ENCODE measurements at regions not wholly inside any gene's neighbourhood (a gene's known extent, or its start where the extent isn't known, plus 50 kb on each side); places are given as distances from the start of the nearest gene placed in this dataset.

DNA sequence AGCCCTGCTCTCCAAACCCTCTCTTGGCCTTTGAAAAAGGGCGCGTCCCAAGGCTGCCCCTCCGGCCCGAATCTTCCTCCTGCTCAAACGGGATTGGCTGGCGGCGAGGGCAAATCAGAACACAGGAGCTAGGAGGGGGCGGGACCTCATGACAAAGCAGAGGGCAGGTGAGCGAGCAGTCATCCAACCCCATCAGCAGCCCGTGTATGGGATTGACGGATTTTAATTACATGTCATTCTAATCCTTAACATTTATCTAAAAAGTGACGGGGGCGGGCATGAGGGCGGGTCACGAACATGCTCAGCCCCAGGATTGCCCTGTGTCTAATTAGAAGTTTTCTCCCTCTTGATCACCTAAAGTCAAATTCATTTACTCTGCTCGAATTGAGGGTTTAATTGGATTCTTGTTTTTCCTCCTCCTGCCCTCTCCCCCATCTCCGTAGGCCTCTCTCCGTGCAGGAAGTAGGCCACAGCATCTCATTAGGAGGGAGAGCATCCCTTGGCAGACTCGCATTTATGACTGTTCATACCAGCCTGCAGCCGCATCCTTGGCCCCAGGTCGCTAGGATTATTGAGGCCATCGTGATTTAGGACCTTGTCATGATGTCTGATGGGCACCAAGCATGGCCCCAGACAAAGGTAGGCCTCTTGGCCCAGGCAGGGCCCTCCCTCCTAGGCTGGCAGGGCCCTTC lies 147.1 kb downstream of the CHST1 start:
- no peak for DNase-seq (ENCODE audit: low spot score)

DNA sequence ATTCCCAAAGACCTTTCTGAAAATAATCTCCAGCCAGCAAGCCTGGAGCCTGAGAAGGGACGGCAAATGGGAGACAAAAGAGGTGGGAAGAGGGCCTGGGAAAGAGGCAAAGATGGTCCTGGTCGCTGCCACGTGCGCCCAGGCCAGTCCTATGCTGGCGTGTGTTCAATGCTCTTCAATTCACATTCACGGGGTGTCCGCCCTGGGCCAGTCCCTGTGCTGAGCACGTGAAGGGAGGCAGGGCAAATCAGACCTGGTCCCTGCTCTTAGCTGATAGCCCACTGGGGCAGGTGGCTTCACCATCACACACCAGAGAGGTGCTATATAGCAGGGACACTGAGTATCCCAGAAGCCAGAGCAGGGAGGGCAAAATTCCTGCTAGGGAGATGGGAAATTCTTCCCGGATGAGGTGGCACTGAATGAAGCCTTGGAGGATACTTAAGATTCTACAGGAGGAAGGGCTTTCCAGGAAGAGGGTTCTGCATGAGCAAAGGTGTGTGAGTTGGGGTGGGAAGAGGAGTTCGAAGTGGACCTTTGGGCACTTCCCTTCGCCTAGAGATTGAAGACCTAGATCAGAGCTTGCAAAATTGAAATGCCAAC lies 148.2 kb downstream of the CHST1 start:
- peak; percentile 69 for DNase-seq (ENCODE audit: low spot score)

DNA sequence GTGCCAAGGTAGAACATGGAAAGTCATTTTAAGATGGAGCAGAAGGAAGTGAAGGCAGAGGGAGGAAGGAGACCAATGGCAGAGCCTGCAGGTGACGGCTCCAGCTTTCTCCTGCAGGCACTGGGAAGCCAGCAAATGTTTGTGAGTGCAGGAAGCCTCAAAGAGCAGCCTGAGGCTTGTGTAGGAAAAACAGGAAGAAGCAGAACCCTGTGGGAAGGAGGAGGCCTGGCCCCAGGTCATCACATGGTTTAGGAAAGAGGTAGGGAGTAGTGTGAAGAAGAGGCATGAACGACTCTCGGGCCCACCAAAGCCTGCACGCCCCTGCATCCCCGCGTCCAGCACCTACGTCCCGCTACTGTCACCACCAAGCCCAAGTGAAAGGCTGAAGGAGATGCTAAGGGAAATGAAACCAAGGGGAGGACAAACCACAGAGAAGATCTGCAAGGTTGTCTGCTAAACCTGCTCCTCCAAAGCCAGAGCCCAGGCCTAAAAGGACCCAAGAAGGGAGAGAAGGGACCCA lies 151.5 kb downstream of the CHST1 start:
- no peak for DNase-seq (ENCODE audit: low spot score)

DNA sequence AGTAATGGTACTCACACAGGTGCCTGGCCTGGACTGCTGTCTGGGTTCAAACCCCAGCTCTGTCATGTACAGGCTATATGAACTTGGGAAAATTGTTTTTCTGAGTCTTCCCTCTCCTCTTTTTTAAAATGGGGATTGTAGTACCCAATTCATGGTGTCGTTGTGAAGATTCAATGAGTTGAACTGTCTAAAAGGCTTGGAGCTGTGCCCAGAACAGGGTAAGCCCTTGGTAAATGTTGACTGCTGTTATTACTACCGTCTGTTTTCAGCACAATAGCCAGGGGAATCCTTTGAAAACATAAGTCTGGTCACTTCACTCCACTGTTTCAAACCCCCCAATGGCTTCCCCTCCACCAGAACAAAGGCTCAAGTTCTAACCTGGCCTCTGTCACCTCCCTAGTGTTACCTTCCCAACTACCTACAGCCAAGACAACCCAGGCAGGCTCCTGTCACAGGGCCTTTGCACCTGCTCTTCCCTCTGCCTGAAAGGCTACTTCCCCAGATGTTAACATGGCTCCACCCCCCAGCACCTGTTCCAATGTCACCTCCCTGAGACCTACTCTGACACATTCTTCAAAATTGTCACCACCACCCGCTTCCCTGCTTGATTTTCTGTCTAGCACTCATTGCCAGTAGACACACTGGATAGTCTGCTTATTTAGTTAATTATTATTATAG lies 152.8 kb downstream of the CHST1 start:
- peak; percentile 23 for DNase-seq (ENCODE audit: low spot score)

DNA sequence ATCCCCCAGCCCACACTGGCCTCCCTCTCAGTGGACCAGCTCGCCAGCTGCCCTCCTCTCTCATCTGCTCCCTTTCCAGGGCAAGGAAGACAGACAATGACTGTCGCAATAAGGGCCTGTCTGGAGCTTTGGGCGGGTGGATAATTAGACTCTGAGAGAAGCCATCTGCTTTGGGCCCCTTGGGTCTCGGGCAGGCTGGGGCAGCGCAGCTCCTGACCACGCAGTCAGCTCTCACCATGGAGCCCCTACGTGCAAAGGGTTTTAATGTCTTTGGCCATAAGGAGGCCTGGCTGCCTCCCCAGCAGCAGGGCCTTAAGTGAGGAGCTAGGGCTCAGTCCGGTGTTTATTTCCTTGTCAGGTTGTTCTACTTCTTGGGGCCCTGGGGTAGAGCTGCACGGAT lies 153.9 kb downstream of the CHST1 start:
- DNase-seq (ENCODE audit: low spot score), result no peak

DNA sequence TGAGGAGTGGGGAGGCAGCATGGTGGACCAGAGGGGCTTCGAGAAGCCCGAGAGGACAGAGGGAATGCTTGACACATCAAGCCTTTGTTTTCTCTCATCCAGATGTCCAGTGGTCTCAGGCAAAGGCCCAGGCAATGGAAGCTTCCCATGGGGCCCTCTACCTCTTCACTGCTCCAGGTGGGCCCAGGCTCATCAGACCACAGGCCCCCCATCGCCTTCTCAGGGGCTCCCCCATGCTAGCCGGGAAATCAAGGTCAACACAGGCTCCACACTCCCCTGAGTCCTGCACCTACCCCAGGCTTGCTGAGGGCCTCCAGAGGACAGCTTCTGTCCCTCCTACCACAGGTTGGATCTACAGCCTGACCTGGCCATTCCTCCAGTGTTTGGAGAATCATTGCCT lies 157.5 kb downstream of the CHST1 start:
- no peak for DNase-seq (ENCODE audit: low spot score)

DNA sequence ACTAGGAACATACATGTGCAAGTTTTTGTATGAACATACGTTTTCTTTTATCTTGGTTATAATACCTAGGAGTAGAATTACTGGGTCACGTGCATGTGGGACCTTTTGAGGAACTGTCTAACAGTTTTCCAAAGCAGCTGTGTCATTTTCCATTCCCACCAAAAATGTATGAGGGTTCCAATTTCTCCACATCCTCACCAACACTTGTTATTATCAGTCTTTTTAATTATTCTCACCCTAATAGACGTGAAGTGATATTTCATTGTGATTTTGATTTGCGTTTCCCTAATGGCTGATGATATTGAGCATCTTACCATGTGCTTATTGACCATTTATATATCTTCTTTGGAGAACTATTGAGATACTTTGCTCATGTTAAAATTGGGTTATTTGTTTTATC lies 162.1 kb downstream of the CHST1 start:
- DNase-seq (ENCODE audit: low spot score), result no peak

DNA sequence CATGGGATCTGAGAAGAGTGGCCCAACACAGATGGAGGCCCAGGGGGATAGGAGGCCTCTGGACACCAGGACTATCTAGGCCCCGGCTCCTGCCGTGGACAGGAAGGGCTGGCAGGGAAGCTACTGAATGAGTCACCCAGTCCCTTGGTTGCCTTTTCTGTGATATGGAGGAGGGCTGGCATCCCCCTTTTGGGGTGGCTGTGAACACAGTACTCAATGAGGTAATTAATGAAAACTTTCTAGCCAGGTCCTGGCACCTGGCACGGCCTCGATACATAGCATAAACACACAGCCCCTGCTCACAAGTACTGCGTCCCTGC lies 163.2 kb downstream of the CHST1 start:
- DNase-seq (ENCODE audit: low spot score), result no peak

DNA sequence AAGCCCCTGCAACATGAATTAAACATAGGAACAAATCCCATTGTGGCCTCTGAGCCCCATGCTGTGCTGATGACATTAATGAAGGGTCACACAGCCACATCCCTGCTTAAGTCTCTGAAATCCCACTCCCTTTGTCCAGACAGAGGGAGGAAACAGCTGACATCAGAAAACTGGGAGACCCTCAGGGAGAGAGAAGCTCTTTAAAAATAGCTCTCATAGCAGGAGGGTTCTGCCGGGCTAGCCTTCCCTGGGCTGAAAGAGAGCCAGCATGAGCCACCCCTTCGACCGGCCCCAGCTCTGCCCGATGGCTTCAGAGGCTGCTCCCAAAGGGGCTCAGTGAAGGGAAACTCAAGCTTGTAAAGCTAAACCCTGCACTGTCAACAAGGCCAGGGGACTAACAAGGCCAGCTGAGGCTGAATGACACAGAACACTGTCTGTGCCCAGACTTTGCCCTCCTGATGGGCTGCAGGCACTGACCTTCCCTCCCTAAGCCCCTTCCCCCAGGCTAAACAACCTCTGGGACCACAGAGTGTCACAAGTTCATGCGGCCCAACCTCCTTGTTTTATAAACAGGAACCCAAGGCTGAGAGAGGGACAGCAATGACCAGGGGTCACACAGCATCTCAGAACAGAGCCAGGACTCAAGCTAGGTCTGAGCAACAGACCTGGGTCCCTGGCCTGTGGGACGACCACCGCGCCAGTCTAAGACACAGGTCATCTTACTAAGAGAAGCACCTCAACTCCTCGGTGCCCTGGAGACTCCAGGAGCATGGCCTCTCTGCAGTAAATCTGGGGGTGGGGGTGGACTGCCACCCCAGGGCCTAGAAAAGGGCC lies 163.8 kb downstream of the CHST1 start:
- no peak for DNase-seq (ENCODE audit: low spot score)

DNA sequence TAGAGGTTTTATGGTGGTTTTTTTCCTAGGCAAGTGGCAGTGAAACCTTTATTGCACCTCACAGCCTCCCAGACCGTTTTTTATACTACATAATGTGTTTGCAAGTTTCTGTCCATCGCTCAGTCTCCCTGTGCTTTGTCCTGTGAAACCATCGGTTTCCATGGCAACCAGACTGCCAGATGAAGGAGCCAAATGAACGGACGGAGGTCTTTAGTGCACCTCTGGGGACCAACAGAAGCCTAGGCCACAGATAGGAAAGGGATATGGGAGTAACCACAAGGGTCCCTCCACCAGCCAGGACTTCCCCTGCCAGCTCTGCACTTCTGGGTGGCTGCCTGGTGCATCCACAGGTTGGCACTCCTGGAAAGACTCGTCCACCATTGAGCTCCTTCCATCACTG lies 165.0 kb downstream of the CHST1 start:
- DNase-seq (ENCODE audit: low spot score), result no peak

DNA sequence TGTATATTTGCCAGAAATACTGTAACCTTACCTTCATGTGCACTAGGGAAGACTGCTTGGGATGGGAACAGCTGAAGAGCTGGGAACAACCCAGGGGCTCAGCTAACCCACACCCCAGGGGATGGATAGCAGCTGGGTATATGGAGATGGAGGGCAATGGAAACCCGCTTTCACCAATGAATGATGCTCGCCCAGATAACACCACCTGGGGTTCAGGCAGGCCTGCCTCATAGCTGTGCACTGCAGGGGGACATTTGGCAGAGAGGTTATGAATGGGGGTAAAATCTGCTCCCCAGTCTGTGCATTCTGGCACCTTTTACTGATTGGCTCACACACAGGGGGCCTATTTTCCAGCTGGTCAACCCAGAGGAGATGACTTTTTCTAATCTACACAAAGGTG lies 170.7 kb downstream of the CHST1 start:
- DNase-seq (ENCODE audit: low spot score), result no peak

DNA sequence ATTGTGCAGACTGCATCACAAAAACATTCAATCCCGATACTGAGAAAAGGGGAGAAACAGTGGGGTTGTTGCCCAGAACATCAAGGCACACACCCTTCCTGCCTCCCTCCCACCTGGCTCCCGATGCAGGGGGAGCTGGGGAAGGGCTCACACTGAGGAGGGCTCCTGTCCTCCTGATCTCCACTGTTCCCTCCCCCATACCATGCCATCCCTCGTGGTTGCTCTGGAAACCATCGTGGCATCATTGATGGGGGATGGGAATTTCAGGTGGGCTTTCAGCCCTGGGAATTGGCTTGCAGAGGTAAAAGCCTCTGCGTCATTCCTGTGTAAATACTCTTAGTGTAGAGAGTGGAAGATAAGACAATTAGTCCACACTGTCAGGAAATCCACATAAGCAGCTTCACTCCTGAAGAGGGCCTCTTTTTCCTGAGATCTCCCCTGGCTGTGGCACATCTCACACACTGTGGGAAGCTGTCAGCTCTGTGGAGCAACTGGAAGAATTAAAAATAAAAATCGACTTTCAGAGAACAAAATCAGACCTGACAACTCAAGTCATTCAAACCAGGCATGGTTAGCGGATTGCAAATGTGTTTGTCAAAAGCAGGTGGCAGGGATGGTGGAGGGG lies 176.0 kb downstream of the CHST1 start:
- DNase-seq (ENCODE audit: low spot score), result no peak

DNA sequence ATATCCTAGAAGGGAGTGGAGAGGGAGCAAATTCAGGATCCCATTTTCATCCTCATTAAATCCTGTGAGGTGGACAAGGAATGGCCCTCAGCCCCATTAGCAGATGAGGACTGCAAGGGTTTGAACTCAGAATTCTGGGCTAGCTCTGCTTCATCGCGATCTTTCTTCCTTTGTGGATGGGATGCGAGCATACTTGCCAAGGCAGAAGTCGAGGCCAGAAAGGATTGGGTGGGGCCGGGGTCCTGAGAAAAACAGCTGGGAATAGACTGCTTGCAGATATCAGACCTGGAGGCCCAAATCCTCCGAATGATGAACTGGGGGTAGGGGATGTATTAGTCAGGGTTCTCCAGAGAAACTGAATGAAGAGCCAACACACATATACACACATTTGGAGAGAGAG lies 179.0 kb downstream of the CHST1 start:
- no peak for DNase-seq (ENCODE audit: low spot score)

DNA sequence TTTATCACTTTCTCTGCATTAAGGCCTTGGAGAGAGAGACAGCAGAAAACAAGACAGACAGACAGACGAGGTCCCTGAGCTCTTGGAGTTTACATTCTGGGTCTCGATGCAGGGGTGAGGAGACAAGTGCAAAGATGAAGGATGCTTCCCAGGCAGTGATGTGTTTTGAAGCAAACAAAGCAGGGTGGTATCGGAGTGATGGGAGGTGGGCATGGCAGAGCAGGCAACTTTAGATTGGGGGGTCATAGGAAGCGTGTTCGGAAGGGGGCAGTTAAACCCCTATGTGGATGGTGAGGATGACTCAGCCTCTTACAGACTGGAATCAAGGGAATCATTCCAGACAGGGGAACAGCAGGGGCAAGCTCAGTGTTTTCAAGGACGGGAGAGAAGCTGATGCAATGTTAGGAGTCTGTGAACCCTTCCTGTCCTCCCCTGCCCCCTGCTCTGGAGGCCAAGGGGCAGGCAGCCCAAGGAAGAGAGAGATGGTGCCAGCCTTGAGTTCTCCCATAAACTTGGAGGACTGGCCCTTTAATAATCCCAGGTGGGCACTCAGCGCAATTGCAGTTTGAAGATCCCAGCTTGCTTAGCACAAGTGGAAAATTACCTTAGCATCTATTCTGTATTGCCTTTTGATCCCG lies 180.2 kb downstream of the CHST1 start:
- DNase-seq (ENCODE audit: low spot score), result no peak

DNA sequence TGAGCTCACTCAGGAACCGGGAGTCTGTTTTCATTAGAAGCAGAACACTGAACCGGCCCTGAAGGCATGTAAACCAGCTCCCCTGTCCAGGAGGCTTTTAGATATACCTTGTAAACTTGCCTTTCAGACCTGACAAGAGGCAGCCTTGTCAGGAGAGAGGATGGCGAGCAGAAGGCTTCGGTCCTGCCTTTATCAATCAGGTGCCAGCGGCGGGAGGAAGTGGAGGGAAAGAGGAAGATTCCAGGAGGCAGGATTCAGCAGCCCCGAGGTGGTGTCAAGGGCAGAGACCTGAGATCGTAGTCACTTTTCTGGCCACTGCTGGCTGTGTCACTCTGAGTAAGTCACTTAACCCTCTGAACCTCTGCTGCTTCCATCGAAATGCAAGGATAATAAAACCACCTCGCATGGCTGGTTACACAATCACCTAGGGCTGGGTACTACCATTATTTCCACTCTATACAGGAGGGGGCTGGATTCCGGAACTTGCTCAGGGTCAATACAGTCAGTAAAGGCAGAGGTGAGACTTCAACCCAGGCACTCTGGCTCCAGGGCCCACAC lies 181.0 kb downstream of the CHST1 start:
- DNase-seq (ENCODE audit: low spot score), result peak; percentile 27

DNA sequence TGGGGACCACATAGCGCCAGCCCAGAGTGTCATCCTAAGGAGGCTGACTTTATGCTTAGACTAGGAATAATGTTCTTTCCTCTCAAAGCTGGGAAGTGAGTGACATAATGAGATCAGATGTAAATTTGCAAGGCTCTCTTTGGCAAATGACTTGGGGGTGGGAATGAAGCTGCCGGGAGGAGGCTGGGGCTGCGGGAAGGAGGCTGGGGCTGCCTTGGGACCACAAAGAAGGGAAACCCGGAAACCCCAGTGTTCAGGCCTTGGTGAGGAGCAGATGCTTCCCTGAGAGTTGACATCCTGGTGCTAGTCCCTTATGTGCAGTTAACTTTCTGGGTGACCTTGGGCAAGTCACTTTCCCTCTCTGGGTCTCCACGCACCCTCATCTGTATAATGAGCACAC lies 182.0 kb downstream of the CHST1 start:
- DNase-seq (ENCODE audit: low spot score), result no peak

DNA sequence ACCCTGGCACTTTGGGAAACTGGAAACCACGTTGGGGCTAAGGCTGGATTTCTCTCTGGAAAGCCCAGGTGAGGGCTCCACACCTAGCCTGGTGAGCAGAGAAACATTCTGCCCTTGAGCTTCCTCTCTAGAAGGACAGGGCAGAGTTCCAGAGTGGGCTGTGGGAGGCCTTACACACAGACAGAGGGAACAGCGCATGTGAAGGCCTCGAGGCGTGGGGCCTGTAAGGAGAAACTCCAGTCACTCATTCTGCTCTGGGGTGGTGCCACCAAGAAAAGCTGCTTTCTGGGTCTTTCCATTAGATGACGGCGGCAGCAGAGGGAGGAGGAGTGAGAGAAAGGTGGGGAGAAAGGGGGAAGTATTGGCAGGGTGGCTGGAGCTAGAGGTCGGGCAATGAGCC lies 183.1 kb downstream of the CHST1 start:
- no peak for DNase-seq (ENCODE audit: low spot score)

DNA sequence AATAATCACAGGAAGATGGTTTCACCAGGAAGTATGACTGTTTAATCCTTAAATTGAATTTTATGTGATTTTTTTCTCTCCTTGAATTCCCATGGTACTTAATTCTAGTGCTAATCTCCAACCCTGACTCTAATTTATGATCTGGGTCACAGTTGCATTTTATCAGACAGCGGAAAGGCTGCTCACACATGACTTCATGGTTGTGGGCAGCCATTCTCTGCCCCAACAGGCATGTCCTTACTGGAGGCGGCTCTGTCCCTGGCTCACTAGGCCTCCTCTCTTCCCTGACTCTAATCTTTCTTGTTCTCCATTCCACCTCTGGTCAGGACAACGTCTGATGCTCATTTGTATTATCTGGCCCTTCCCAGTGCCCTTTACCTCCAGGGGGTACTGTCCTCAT lies 184.4 kb downstream of the CHST1 start:
- DNase-seq (ENCODE audit: low spot score), result no peak

DNA sequence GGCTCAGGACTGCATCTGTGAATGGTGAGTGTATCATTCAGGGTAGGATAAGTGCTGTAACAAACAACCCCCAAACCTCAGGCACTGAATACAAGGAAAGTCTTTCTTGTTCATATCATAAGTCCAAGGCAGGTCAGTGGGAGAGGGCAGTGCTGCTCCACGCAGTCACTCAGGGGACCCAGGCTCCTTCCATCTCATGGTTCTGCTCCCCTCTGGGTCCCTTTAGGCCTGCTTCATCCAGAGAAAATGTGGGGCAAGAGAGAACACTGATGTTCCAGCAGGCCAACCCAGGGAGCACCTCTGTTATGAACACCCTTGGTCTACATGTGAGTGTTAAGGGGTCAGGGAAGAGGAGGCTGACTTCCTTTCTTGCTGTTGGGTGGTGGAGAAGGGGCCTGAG lies 187.8 kb downstream of the CHST1 start:
- no peak for DNase-seq (ENCODE audit: low spot score)

DNA sequence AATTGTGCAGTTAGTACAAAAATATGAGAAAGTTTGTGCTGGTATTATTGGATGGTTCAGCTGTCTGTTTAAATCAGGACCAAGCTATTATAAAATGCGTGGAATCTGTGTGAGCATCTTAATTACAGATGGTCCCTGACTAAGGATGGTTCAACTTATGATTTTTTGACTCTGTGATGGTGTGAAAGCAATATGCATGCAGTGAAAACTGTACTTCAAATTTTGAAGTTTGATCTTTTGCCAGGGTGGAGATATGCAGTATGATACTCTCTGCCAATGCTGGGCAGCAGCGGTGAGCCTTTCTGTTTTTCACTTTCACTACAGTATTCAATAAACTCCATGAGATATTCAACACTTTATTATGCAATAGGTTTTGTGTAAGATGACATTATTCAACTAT lies 189.3 kb downstream of the CHST1 start:
- DNase-seq (ENCODE audit: low spot score), result no peak

DNA sequence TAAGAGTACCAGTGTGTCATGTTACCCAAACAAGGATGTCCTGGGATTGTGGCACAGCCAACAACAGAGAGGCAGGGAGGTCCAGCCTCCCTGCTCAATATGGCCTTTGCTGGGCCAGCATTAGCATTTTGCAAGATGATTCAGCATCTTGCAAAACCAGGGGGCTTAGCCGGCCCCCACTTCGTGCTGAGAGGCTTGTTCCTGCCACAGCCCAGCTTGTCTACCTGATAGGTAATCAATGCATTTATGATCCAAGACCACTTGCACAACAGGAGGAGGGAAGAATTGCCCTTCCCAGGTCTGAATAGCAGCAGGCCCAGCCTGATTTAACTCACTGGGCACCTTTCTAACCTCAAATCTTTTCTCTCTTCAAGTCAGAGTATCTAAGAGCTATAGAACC lies 189.0 kb upstream of the SYT13 start:
- no peak for DNase-seq (ENCODE audit: low spot score)
